ENCODE measurements at regions not wholly inside any gene's neighbourhood (a gene's known extent, or its start where the extent isn't known, plus 50 kb on each side); places are given as distances from the start of the nearest gene placed in this dataset.

- H3K79me2 ChIP-seq (ENCODE audit: control insufficient read depth, insufficient read depth, low read length): no peaks in the 10 kb centered on the region
- no peaks in the 10 kb centered on the region for H3K36me3 ChIP-seq (ENCODE audit: control insufficient read depth, insufficient read depth, low read length)
- no peaks in the 10 kb centered on the region for H3K9me3 ChIP-seq (ENCODE audit: control insufficient read depth, insufficient read depth, low read depth, low read length)
- H3K4me1 ChIP-seq (ENCODE audit: control insufficient read depth, extremely low read depth, insufficient read depth, low read length): no peaks in the 10 kb centered on the region
- H3K4me3 ChIP-seq (replicated peaks in 1 of 4; ENCODE audit: control extremely low read depth in 1 of 4, insufficient read depth in 1 of 4, low read depth in 3 of 4, low read length in 4 of 4): no peak overlapping the region
- H3K27me3 ChIP-seq (ENCODE audit: control insufficient read depth, insufficient read depth, low read length): no peaks in the 10 kb centered on the region
- TF ChIP-seq EZH2 (IDR thresholded peaks at IDR 0.05; ENCODE audit: low read length, missing control alignments): no peak
- TF ChIP-seq CTCF (conservative IDR thresholded peaks at IDR 0.05 in 1 of 2, IDR thresholded peaks at IDR 0.05 in 1 of 2; ENCODE audit: low read depth in 1 of 2, low read length in 2 of 2): peak; percentile 39 to 68
- no peak overlapping the region for H2AFZ ChIP-seq (ENCODE audit: low read length)
- no peak overlapping the region for H3K27ac ChIP-seq (ENCODE audit: insufficient read depth, low read length)
- no peak overlapping the region for H3K4me2 ChIP-seq (ENCODE audit: extremely low read depth, insufficient read depth, low read length)
- H4K20me1 ChIP-seq (ENCODE audit: control insufficient read depth, extremely low read depth, insufficient read depth, low read length): no peaks in the 10 kb centered on the region
- peak; percentile 13 to 21 for DNase-seq (ENCODE audit: low read depth in 2 of 2)
- no peak overlapping the region for H3K9ac ChIP-seq (ENCODE audit: insufficient read depth, low read length)
Measured at GRCh38 chr10:120735773-120736371, 115.3 kb upstream of the WDR11 start.

- H3K9me3 ChIP-seq (ENCODE audit: control insufficient read depth, insufficient read depth, low read depth, low read length): no peaks in the 10 kb centered on the region
- H3K79me2 ChIP-seq (ENCODE audit: control insufficient read depth, insufficient read depth, low read length): no peaks in the 10 kb centered on the region
- no peaks in the 10 kb centered on the region for H4K20me1 ChIP-seq (ENCODE audit: control insufficient read depth, extremely low read depth, insufficient read depth, low read length)
- H3K9ac ChIP-seq (ENCODE audit: insufficient read depth, low read length): no peak overlapping the region
- no peak overlapping the region for H3K4me3 ChIP-seq (replicated peaks in 1 of 4; ENCODE audit: control extremely low read depth in 1 of 4, insufficient read depth in 1 of 4, low read depth in 3 of 4, low read length in 4 of 4)
- H3K4me1 ChIP-seq (ENCODE audit: control insufficient read depth, extremely low read depth, insufficient read depth, low read length): no peaks in the 10 kb centered on the region
- H3K36me3 ChIP-seq (ENCODE audit: control insufficient read depth, insufficient read depth, low read length): no peaks in the 10 kb centered on the region
- no peak overlapping the region for H2AFZ ChIP-seq (ENCODE audit: low read length)
- TF ChIP-seq EZH2 (IDR thresholded peaks at IDR 0.05; ENCODE audit: low read length, missing control alignments) (no peak), CTCF (conservative IDR thresholded peaks at IDR 0.05 in 1 of 2, IDR thresholded peaks at IDR 0.05 in 1 of 2; ENCODE audit: low read depth in 1 of 2, low read length in 2 of 2) (no peak)
- no peak for DNase-seq (ENCODE audit: low read depth in 2 of 2)
- H3K27me3 ChIP-seq (ENCODE audit: control insufficient read depth, insufficient read depth, low read length): no peaks in the 10 kb centered on the region
- no peak overlapping the region for H3K4me2 ChIP-seq (ENCODE audit: extremely low read depth, insufficient read depth, low read length)
- H3K27ac ChIP-seq (ENCODE audit: insufficient read depth, low read length): no peak overlapping the region
Measured at GRCh38 chr10:120736377-120736776, 114.8 kb upstream of the WDR11 start.

GRCh38 chr10:120738658-120739057 lies 112.5 kb upstream of the WDR11 start:
- no peak overlapping the region for H3K4me3 ChIP-seq (replicated peaks in 1 of 4; ENCODE audit: control extremely low read depth in 1 of 4, insufficient read depth in 1 of 4, low read depth in 3 of 4, low read length in 4 of 4)
- no peaks in the 10 kb centered on the region for H3K9me3 ChIP-seq (ENCODE audit: control insufficient read depth, insufficient read depth, low read depth, low read length)
- TF ChIP-seq EZH2 (IDR thresholded peaks at IDR 0.05; ENCODE audit: low read length, missing control alignments) (no peak), CTCF (conservative IDR thresholded peaks at IDR 0.05 in 1 of 2, IDR thresholded peaks at IDR 0.05 in 1 of 2; ENCODE audit: low read depth in 1 of 2, low read length in 2 of 2) (no peak)
- no peaks in the 10 kb centered on the region for H3K4me1 ChIP-seq (ENCODE audit: control insufficient read depth, extremely low read depth, insufficient read depth, low read length)
- no peaks in the 10 kb centered on the region for H4K20me1 ChIP-seq (ENCODE audit: control insufficient read depth, extremely low read depth, insufficient read depth, low read length)
- H3K4me2 ChIP-seq (ENCODE audit: extremely low read depth, insufficient read depth, low read length): no peak overlapping the region
- no peaks in the 10 kb centered on the region for H3K36me3 ChIP-seq (ENCODE audit: control insufficient read depth, insufficient read depth, low read length)
- DNase-seq (ENCODE audit: low read depth in 2 of 2): peak in 1 of 2 donors; percentile 5
- no peak overlapping the region for H3K9ac ChIP-seq (ENCODE audit: insufficient read depth, low read length)
- H2AFZ ChIP-seq (ENCODE audit: low read length): no peak overlapping the region
- H3K79me2 ChIP-seq (ENCODE audit: control insufficient read depth, insufficient read depth, low read length): no peaks in the 10 kb centered on the region
- H3K27ac ChIP-seq (ENCODE audit: insufficient read depth, low read length): no peak overlapping the region
- H3K27me3 ChIP-seq (ENCODE audit: control insufficient read depth, insufficient read depth, low read length): no peaks in the 10 kb centered on the region

Measured in fibroblast of lung (primary cell).